Jurkat, Clone E6-1 (cell line): ENCODE measurements at regions not wholly inside any gene's neighbourhood (a gene's known extent, or its start where the extent isn't known, plus 50 kb on each side); places are given as distances from the start of the nearest gene placed in this dataset.
"Not testable (repeated sequence)": the region's sequence is repeated elsewhere in the genome, so short reads cannot be mapped to it uniquely, and the experiment has no call there.

Experiments
- DNase-seq: peaks from one replicate; pipeline ENCODE4 v3.0.0-alpha.2; 2011; ENCODE audit warnings: low read depth, low spot score
- H3K4me3 ChIP-seq: 2 replicates; pipeline ENCODE4 v1.5.1; 2011; ENCODE audit warnings: mild to moderate bottlenecking, low read length, control low read depth, moderate library complexity

DNA sequence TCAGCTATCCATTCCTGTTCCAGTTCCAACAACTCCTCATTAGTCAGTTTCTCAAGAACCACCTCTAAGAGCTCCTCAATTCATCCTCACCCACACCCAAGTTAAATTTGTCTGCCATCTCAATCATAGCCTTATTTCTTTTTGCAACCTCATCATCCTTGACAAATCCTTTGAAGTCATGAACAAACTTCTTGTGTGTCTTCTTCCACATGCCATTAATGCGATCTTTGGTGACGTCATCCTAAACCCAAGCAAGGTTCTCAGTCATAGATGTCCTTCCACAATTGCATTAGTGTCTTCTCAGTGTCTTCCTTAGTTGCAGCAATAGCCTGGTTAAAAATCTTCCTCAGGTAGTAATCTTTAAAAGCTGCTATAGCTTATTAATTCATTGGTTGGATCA, 71.2 kb upstream of the FSIP2 start:
- no peak for DNase-seq
- no peak overlapping the region for H3K4me3 ChIP-seq

GRCh38 chr2:185668710-185669109, 69.9 kb upstream of the FSIP2 start:
- H3K4me3 ChIP-seq = no peak overlapping the region
- no peak for DNase-seq

DNA sequence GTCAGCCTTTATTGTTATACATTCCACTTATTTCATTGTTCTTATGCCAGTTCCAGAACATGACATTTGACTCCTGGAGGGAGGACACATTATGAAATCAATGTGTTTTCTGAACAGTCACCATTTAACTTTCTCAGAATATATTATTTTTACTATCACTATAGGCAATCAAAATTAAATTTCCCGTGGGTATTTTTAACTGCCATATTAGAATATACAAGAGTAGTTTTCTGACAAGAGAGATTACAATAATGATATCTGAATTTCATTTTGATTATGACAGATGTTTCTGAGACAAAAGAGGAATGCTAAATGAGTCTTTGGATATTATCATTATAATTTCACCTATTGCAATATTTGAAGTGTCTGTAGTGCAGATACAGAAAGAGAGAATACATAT, 64.4 kb upstream of the FSIP2 start:
- H3K4me3 ChIP-seq = no peak overlapping the region
- DNase-seq = no peak

DNA sequence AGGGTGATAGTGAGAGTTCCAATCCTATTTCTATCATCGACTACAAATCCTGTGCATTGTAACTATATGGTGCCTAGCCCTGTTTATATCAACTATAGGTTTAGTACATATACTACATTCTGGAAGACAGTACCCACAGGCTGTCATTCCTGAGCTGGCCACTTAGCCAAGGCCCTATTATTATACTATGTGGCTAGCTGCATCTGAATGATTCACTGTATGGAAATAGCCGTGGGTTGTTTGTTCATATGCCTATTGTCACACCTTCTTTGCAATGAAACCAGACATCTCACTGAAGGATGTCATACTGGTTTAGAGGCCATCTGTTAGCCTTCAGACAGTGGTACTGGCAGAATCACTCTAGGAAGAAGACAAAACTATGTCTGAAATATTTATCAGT, 62.3 kb upstream of the FSIP2 start:
- no peak overlapping the region for H3K4me3 ChIP-seq
- DNase-seq = no peak

- DNase-seq = not testable (repeated sequence)
Measured at GRCh38 chr2:185687001-185687400, 51.6 kb upstream of the FSIP2 start.

DNA sequence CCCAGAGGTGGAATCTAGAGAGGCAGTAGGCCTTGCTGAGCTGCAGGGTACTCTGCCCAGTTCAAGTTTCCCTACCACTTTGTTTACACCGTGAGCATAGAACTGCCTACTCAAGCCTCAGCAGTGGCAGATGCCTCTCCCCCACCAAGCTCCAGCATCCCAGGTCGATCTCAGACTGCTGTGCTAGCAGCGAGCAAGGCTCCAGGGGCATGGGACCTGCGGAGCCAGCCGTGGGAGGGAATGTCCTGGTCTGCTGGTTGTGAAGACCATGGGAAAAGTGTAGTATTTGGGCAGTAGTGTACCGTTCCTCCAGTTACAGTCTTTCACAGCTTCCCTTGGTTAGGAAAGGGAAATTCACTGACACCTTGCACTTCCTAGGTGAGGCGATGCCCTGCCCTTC, 50.6 kb upstream of the FSIP2 start:
- no peak overlapping the region for H3K4me3 ChIP-seq
- DNase-seq = no peak

More at GRCh38 chr2:185687001-185687400, 51.6 kb upstream of the FSIP2 start:
- H3K4me3 ChIP-seq = not testable (repeated sequence)
